ENCODE measurements at regions not wholly inside any gene's neighbourhood (a gene's known extent, or its start where the extent isn't known, plus 50 kb on each side); places are given as distances from the start of the nearest gene placed in this dataset.

- Histone ChIP-seq H2BK120ac (ENCODE audit: insufficient read depth, low read length, poor library complexity) (peak overlapping the region; percentile 58), H3K9me3 (ENCODE audit: insufficient read depth, low read depth, low read length) (no peaks in the 10 kb centered on the region), H2AFZ (ENCODE audit: insufficient read depth, low read length, poor library complexity) (no peak overlapping the region), H4K91ac (ENCODE audit: low read depth, low read length) (peak overlapping the region; percentile 28), H3K4me3 (ENCODE audit: low read depth, low read length) (no peak overlapping the region), H2AK5ac (ENCODE audit: low read length) (no peak overlapping the region), H2BK5ac (ENCODE audit: low read depth, low read length, poor library complexity) (peak overlapping the region; percentile 33), H3K79me2 (ENCODE audit: control insufficient read depth, insufficient read depth, low read length, poor library complexity) (no peaks in the 10 kb centered on the region), H3K4ac (ENCODE audit: low read depth, low read length) (no peak overlapping the region), H3K36me3 (ENCODE audit: control insufficient read depth in 1 of 2, insufficient read depth in 2 of 2, low read length in 2 of 2) (no peaks in the 10 kb centered on the region), H3K14ac (ENCODE audit: low read length) (no peak overlapping the region), H3K79me1 (ENCODE audit: low read length) (peaks cover 4% of the 10 kb centered on the region), H3K4me1 (ENCODE audit: control insufficient read depth in 1 of 2, insufficient read depth in 2 of 2, low read length in 2 of 2) (peaks cover 0 to 5% of the 10 kb centered on the region in 2 experiments), H3K4me2 (ENCODE audit: low read length) (peak overlapping the region; percentile 20), H4K12ac (ENCODE audit: low read depth, low read length) (no peak overlapping the region), H3K27ac (ENCODE audit: low read depth, low read length) (peak overlapping the region; percentile 67), H3K27me3 (ENCODE audit: insufficient read depth, low read length) (no peaks in the 10 kb centered on the region), H3K9ac (ENCODE audit: low read length) (no peak overlapping the region), H3K18ac (ENCODE audit: low read length) (no peak overlapping the region), H2BK12ac (ENCODE audit: low read length) (peak overlapping the region; percentile 14), H4K8ac (ENCODE audit: low read depth, low read length) (no peak overlapping the region), H3K23ac (ENCODE audit: low read length) (no peak overlapping the region)
- peak; percentile 59 to 60 for DNase-seq
Measured at GRCh38 chr3:139746481-139746880, 68.7 kb upstream of the NMNAT3 start.

GRCh38 chr3:139745831-139746230 is 68.1 kb upstream of the NMNAT3 start:
- H2BK12ac ChIP-seq (ENCODE audit: low read length): peak overlapping the region; percentile 61
- no peak overlapping the region for H2AFZ ChIP-seq (ENCODE audit: insufficient read depth, low read length, poor library complexity)
- H3K4me1 ChIP-seq (ENCODE audit: control insufficient read depth in 1 of 2, insufficient read depth in 2 of 2, low read length in 2 of 2): peaks cover 0 to 5% of the 10 kb centered on the region in 2 experiments
- H3K23ac ChIP-seq (ENCODE audit: low read length): no peak overlapping the region
- H3K36me3 ChIP-seq (ENCODE audit: control insufficient read depth in 1 of 2, insufficient read depth in 2 of 2, low read length in 2 of 2): no peaks in the 10 kb centered on the region
- H3K18ac ChIP-seq (ENCODE audit: low read length): no peak overlapping the region
- H3K79me1 ChIP-seq (ENCODE audit: low read length): peaks cover 4% of the 10 kb centered on the region
- peak overlapping the region; percentile 67 for H3K27ac ChIP-seq (ENCODE audit: low read depth, low read length)
- H3K9ac ChIP-seq (ENCODE audit: low read length): no peak overlapping the region
- H3K4me2 ChIP-seq (ENCODE audit: low read length): no peak overlapping the region
- H2AK5ac ChIP-seq (ENCODE audit: low read length): no peak overlapping the region
- H4K91ac ChIP-seq (ENCODE audit: low read depth, low read length): no peak overlapping the region
- H3K14ac ChIP-seq (ENCODE audit: low read length): no peak overlapping the region
- no peak overlapping the region for H3K4me3 ChIP-seq (ENCODE audit: low read depth, low read length)
- DNase-seq: peak; percentile 22 to 60
- no peaks in the 10 kb centered on the region for H3K9me3 ChIP-seq (ENCODE audit: insufficient read depth, low read depth, low read length)
- H4K8ac ChIP-seq (ENCODE audit: low read depth, low read length): no peak overlapping the region
- no peak overlapping the region for H2BK120ac ChIP-seq (ENCODE audit: insufficient read depth, low read length, poor library complexity)
- no peak overlapping the region for H3K4ac ChIP-seq (ENCODE audit: low read depth, low read length)
- no CpG with 5 or more reads among the region's 4 CpGs for WGBS (ENCODE audit: extremely low coverage, insufficient coverage, insufficient read length)
- H2BK5ac ChIP-seq (ENCODE audit: low read depth, low read length, poor library complexity): no peak overlapping the region
- no peaks in the 10 kb centered on the region for H3K27me3 ChIP-seq (ENCODE audit: insufficient read depth, low read length)
- H4K12ac ChIP-seq (ENCODE audit: low read depth, low read length): no peak overlapping the region
- no peaks in the 10 kb centered on the region for H3K79me2 ChIP-seq (ENCODE audit: control insufficient read depth, insufficient read depth, low read length, poor library complexity)

GRCh38 chr3:139738697-139739096 is 60.9 kb upstream of the NMNAT3 start:
- H4K12ac ChIP-seq (ENCODE audit: low read depth, low read length): no peak overlapping the region
- H3K36me3 ChIP-seq (ENCODE audit: control insufficient read depth in 1 of 2, insufficient read depth in 2 of 2, low read length in 2 of 2): no peaks in the 10 kb centered on the region
- no peak overlapping the region for H2BK5ac ChIP-seq (ENCODE audit: low read depth, low read length, poor library complexity)
- H3K18ac ChIP-seq (ENCODE audit: low read length): no peak overlapping the region
- no CpG with 5 or more reads among the region's 3 CpGs for WGBS (ENCODE audit: extremely low coverage, insufficient coverage, insufficient read length)
- H3K4me3 ChIP-seq (ENCODE audit: low read depth, low read length): no peak overlapping the region
- no peak overlapping the region for H2AFZ ChIP-seq (ENCODE audit: insufficient read depth, low read length, poor library complexity)
- no peak overlapping the region for H3K9ac ChIP-seq (ENCODE audit: low read length)
- DNase-seq: no peak
- no peak overlapping the region for H3K4ac ChIP-seq (ENCODE audit: low read depth, low read length)
- H3K27me3 ChIP-seq (ENCODE audit: insufficient read depth, low read length): no peaks in the 10 kb centered on the region
- H3K27ac ChIP-seq (ENCODE audit: low read depth, low read length): no peak overlapping the region
- no peak overlapping the region for H2BK120ac ChIP-seq (ENCODE audit: insufficient read depth, low read length, poor library complexity)
- H3K23ac ChIP-seq (ENCODE audit: low read length): no peak overlapping the region
- H3K79me2 ChIP-seq (ENCODE audit: control insufficient read depth, insufficient read depth, low read length, poor library complexity): no peaks in the 10 kb centered on the region
- no peak overlapping the region for H4K8ac ChIP-seq (ENCODE audit: low read depth, low read length)
- H3K9me3 ChIP-seq (ENCODE audit: insufficient read depth, low read depth, low read length): peaks cover 3% of the 10 kb centered on the region
- H3K4me1 ChIP-seq (ENCODE audit: control insufficient read depth in 1 of 2, insufficient read depth in 2 of 2, low read length in 2 of 2): no peaks in the 10 kb centered on the region
- H3K79me1 ChIP-seq (ENCODE audit: low read length): no peaks in the 10 kb centered on the region
- H2BK12ac ChIP-seq (ENCODE audit: low read length): no peak overlapping the region
- H3K14ac ChIP-seq (ENCODE audit: low read length): no peak overlapping the region
- no peak overlapping the region for H2AK5ac ChIP-seq (ENCODE audit: low read length)
- H3K4me2 ChIP-seq (ENCODE audit: low read length): no peak overlapping the region
- H4K91ac ChIP-seq (ENCODE audit: low read depth, low read length): no peak overlapping the region

- Histone ChIP-seq H3K9ac (ENCODE audit: low read length) (no peak overlapping the region), H2AK5ac (ENCODE audit: low read length) (no peak overlapping the region), H4K91ac (ENCODE audit: low read depth, low read length) (no peak overlapping the region), H3K79me2 (ENCODE audit: control insufficient read depth, insufficient read depth, low read length, poor library complexity) (no peaks in the 10 kb centered on the region), H3K23ac (ENCODE audit: low read length) (no peak overlapping the region), H3K4me3 (ENCODE audit: low read depth, low read length) (no peak overlapping the region), H3K4me1 (ENCODE audit: control insufficient read depth in 1 of 2, insufficient read depth in 2 of 2, low read length in 2 of 2) (no peaks in the 10 kb centered on the region), H2AFZ (ENCODE audit: insufficient read depth, low read length, poor library complexity) (no peak overlapping the region), H3K36me3 (ENCODE audit: control insufficient read depth in 1 of 2, insufficient read depth in 2 of 2, low read length in 2 of 2) (no peaks in the 10 kb centered on the region), H2BK12ac (ENCODE audit: low read length) (no peak overlapping the region), H3K4ac (ENCODE audit: low read depth, low read length) (no peak overlapping the region), H3K18ac (ENCODE audit: low read length) (no peak overlapping the region), H2BK120ac (ENCODE audit: insufficient read depth, low read length, poor library complexity) (no peak overlapping the region), H3K27me3 (ENCODE audit: insufficient read depth, low read length) (no peaks in the 10 kb centered on the region), H3K9me3 (ENCODE audit: insufficient read depth, low read depth, low read length) (peaks cover 3% of the 10 kb centered on the region), H3K4me2 (ENCODE audit: low read length) (no peak overlapping the region), H3K79me1 (ENCODE audit: low read length) (no peaks in the 10 kb centered on the region), H3K14ac (ENCODE audit: low read length) (no peak overlapping the region), H3K27ac (ENCODE audit: low read depth, low read length) (no peak overlapping the region), H4K12ac (ENCODE audit: low read depth, low read length) (no peak overlapping the region), H4K8ac (ENCODE audit: low read depth, low read length) (no peak overlapping the region), H2BK5ac (ENCODE audit: low read depth, low read length, poor library complexity) (no peak overlapping the region)
- no CpG with 5 or more reads among the region's 7 CpGs for WGBS (ENCODE audit: extremely low coverage, insufficient coverage, insufficient read length)
- DNase-seq: no peak
Measured at GRCh38 chr3:139737682-139738361, 60.0 kb upstream of the NMNAT3 start.
